IPS DF 4.7 (cell line): ENCODE measurements at regions not wholly inside any gene's neighbourhood (a gene's known extent, or its start where the extent isn't known, plus 50 kb on each side); places are given as distances from the start of the nearest gene placed in this dataset.
"Not testable (repeated sequence)": the region's sequence is repeated elsewhere in the genome, so short reads cannot be mapped to it uniquely, and the experiment has no call there.

Experiments
- DNase-seq: peaks from one replicate; pipeline ENCODE4 v3.0.0-alpha.2; 2013; ENCODE audit warnings: low spot score; ENCODE audit errors: extremely low read depth

GRCh38 chr13:44302233-44302632 lies 71.4 kb upstream of the SERP2 start:
- no peak for DNase-seq

- no peak for DNase-seq
Measured at GRCh38 chr13:44302940-44303575, 70.6 kb upstream of the SERP2 start.

DNA sequence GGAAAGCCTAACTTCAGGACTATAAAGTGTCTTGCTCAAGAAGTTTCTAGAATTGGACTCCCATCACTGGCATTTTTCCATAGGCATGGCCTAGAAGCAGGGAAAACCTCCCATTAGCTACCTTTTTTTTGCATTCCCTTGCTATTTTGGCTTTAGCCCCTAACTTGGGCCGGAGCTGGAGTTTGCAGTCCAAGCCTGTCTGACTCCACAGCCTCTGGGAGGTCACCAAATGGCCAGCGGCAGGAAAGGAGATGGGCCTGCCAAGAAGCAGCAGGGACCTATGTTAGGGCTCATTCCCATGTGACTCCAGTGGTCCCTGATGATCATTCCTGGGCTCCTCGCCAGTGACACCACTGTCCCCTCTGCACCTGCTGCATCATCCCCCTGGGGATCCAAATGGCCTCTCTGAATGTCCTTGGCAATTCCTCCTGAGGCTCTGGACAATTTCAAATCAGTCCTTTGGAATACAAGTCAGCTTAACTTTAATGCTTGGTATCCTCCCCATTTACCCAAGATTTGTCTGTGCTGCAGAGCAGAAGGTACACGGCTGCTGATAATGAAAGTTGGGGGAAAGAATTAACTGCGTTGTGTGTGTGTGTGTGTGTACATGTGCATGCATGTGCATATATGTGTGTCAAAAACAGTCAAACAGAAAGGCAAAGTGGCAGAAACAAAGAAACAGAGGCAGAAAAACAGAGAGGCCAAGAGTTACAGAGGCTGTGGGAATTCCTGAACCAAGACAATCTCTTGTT lies 69.8 kb upstream of the SERP2 start:
- DNase-seq = no peak

DNA sequence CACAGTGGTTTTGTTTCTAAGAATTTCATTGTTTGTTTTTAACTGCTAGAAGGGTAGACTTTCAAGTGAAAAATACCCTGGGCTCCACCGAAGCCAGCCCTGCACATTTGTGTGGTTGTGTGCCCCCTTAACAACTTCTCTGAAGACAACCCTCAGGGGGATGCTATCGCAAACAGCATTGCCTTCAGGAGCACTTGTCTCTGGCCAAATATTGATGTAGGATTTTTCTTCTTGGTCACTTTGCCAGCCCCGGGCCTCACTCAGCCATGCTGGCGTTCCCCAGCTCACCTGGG lies 69.2 kb upstream of the SERP2 start:
- DNase-seq = no peak

DNA sequence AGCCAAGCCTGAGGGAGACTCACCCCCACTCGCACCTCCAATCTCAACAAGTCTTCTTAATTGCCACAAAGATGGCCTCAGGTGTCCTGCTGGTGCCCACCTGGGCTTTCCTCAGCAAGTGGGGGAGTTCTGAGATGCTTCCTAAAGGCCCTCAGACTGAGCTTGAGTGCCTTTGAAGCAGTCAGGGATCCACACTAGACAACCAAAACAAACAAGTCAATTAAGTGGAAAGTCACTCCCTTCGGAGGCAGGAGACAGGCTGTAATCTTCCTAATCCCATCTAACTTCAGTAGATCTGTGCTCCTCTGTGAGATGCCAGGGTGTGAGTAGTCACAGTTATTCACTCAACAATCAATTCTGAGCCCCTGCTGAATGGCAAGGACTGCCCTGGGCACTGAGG lies 68.3 kb upstream of the SERP2 start:
- no peak for DNase-seq

- DNase-seq = no peak
Measured at GRCh38 chr13:44305917-44306370, 67.7 kb upstream of the SERP2 start.

DNA sequence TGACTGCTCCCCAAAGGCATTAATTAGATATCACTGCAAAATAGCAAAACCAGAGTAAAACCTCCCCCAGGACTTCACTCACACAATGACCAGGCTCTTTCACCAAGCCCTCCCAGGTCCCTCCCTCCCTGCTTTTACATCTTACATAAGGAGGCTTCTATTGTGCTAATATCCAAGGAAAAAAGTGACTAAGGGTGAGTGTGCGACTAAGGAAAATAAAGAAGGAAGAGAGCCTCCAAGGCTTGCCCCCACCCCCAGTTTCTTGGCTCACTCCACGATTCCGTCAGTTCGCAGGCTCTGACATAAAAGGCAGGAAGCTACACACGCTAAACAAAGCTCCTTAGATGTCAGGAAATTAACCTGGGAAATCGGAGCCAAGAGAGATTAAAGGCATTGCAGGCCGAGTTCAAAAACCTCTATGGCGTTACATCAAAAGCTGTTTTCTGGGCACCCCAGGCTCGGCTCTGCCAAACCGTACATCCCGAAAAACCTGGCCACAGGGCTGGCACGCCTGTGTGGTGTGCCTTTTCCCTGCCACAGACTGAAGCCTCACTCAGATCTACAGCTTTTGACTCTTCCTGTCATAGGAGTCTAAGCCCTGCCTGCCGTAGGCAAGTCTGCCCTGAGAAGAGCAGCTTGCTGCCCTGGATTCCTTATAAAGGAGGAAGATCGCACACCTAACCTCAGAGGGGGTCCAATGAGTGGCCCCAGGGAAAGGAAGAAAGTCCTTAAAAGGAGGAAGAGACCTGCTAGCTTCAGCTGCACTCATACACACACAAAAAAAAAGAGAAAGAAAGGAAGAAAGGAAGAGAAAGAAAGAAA lies 67.0 kb upstream of the SERP2 start:
- DNase-seq = peak; percentile 19

DNA sequence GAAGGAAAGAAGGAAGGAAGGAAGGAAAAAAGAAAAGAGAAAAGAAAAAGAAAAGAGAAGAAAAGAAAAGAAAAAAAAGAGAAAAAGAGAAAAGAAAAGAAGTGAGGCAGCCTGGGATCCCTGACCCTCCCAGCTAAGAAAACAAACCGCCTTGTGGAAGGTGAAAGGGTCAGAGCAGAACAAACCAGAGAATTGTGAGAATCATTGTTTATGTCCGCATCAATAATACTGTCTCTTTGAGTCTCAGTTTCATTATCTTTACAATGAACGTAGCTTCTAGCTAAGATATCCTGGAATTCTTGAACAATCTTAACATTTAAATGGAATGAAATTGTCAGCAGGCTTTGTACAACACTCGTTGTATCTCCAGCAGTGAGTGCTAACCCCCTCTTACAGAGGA lies 66.4 kb upstream of the SERP2 start:
- DNase-seq = no peak

GRCh38 chr13:44307844-44308243 lies 65.8 kb upstream of the SERP2 start:
- no peak for DNase-seq

GRCh38 chr13:44308352-44308751 lies 65.3 kb upstream of the SERP2 start:
- DNase-seq = no peak

DNA sequence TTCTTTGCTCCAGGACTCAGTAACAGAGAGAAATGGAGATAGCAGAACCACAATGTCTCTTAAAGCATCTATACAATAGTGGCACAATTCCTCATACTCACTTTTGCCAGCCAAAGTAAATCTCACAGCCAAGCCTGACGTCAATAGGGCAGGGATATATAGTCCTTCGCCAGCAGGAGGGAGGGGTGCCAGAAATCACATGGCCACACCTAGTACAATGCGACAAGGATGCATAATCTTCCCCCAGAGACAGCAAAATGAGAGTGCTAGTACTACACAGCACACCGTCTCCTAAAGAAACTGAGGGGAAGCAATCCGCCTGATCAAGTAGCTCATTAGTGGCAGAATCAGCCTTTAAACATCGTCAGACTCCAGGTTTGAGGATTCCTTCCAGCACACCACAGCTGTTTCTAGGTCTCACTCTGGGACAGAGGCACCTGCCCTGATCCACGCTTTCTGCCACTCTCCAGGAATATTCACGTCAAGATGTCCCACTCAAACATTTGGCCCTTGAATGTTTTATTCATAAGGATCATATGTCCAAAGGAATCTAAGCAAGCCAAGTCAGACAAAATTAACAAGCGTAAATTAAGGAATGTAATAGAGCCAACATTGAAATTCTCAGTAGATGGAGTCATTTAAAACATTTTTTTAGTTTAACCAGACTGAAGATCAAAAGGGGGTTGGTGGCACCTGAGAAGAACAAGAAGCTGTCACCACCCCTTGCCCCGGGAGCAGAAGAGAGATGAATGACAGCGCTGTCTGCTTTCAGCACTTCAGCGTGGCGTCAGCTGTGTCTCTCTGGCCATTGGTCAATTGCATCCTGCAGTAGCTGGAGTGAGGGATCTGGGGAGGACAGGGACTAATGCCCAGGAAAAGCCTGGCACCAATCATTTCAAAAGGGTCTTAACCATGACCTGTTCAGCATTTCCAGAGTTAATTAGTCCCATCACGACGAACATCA lies 63.5 kb upstream of the SERP2 start:
- no peak for DNase-seq

- no peak for DNase-seq
Measured at GRCh38 chr13:44311011-44311780, 62.4 kb upstream of the SERP2 start.

- DNase-seq = no peak
Measured at GRCh38 chr13:44312131-44312530, 61.5 kb upstream of the SERP2 start.

- DNase-seq = no peak
Measured at GRCh38 chr13:44312834-44313551, 60.6 kb upstream of the SERP2 start.

DNA sequence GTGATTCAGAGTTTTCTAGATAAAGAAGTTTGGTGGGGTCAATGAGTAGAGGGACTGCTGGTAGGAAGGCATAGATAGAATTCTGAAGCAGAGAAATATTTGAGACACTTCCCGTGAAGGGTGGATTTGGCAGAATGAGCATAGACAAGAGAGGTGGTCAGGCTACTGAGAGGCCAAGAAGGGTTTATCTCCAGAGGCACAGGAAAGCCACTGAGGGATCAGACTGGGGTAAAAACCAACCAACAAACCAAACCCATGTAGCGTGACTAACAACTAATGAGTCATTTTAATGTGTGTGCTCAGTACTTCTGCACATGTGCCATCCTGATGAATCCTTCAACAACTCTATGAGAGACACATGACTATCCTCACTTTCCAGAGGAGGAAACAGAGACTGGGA lies 60.0 kb upstream of the SERP2 start:
- DNase-seq = no peak

DNA sequence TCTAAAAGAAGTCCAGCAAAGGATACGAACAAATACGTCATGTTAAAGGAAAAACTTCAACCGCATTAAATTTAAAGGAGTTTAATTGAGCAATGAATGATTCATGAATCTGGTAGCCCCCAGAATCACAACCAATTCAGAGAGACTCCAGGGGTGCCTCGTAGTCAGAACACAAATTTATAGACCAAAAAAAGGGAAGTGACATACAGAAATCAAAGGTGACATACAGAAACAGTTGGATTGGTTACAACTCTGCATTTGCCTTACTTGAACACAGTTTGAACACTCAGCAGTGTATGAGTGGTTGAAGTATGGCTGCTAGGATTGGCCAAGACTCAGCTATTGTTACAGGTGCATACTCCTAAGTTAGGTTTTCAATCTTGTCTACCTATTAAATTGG lies 59.5 kb upstream of the SERP2 start:
- not testable (repeated sequence) for DNase-seq

DNA sequence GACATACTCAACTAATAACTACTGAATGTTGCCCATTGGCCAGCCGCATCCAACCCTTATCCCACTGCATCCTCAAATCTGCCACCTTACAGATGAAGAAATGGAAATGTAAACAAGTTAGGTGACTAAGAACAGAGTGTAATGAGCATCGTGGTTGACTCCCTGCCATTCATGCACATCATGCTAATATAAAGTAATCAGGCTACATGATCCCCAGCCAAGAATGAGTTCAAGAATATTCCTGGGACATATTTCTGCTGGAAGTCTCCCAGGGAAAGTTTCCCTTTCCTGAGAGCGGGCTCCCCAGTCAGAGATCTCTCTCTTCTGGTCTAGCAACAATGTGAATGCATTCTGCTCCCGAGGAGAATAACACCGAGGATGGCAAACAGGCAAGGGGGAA lies 55.9 kb upstream of the SERP2 start:
- DNase-seq = no peak

- DNase-seq = no peak
Measured at GRCh38 chr13:44318161-44318560, 55.5 kb upstream of the SERP2 start.

DNA sequence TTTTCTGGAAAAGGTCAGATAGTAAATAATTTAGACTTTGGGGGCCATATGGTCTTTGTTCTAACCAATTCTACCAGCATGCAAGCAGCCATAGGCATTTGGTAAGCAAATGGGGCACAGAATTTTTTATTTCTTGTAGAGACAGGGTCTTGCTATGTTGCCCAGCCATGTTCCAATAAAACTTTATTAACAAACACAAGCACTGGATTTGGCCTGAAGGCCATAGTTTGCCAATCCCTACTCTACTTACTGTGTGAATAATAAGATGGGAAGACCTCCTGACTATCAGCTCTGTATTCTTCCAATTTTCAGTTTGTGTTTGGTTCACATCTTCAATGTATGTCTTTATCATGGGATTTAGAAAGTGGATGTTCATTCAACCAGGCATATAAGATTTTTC lies 53.0 kb upstream of the SERP2 start:
- DNase-seq = no peak

DNA sequence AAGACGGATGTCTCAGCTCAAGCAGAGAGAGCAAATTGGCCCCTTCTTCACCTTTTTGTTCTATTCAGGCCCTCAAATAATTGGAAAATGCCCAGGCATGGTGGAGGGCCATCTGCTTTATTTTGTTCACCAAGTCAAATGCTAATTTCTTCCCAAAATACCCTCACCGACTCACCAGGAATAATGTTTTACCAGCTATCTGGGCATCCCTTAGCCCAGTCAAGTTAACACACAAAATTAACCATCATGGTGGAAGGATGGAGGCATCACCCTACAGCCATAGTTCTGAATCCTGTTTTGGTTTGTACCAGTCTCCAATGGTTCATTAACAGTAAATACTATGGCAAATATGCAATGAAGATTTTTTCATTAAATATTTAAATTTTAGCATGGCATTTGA lies 51.7 kb upstream of the SERP2 start:
- DNase-seq = no peak
